A673 (cell line): ENCODE measurements at regions not wholly inside any gene's neighbourhood (a gene's known extent, or its start where the extent isn't known, plus 50 kb on each side); places are given as distances from the start of the nearest gene placed in this dataset.

ENCODE experiments used
- BruUV-seq: library from RNA; stranded (reverse); fragments of 400-500 nt; replicated peaks from 2 replicates; lab custom pipeline; 2021; lab: Mats Ljungman, UMichigan
- CTCF ChIA-PET: fragments of 300-600 bp; sonication (Branson Sonifier 250); formaldehyde crosslinking; loops from one replicate; lab custom pipeline; 2022; ENCODE audit warnings: antibody characterized with exemption; lab: Charles Lee
- POLR2A ChIA-PET: fragments of 300-600 bp; sonication (Branson Sonifier 250); formaldehyde crosslinking; loops from one replicate; lab custom pipeline; 2022; ENCODE audit warnings: antibody characterized with exemption; ENCODE audit not compliant: low non-redundant PET; lab: Charles Lee
- DNase-seq: peaks from one replicate; pipeline ENCODE4 v3.0.0-alpha.2; 2015; ENCODE audit warnings: low spot score
- H3K27ac ChIP-seq: fragments of 200-600 bp; sonication (generic); 2 replicates; pipeline ENCODE4 v1.5.1; 2016; ENCODE audit warnings: mixed run types, low read depth, mild to moderate bottlenecking, mixed read lengths, antibody characterized with exemption, low read length; ENCODE audit not compliant: poor library complexity, severe bottlenecking
- H3K27me3 ChIP-seq: fragments of 200-600 bp; sonication (generic); replicated peaks from 2 replicates; pipeline ENCODE4 v1.6.1; 2017; ENCODE audit warnings: mixed run types, low read depth, mild to moderate bottlenecking, mixed read lengths, antibody characterized with exemption, low read length; ENCODE audit not compliant: insufficient read depth, poor library complexity
- H3K36me3 ChIP-seq: fragments of 200-600 bp; sonication (generic); 2 replicates; pipeline ENCODE4 v1.6.1; 2016; ENCODE audit warnings: mixed run types, mild to moderate bottlenecking, mixed read lengths, antibody characterized with exemption, low read length; ENCODE audit not compliant: insufficient read depth, poor library complexity, severe bottlenecking
- H3K4me1 ChIP-seq: fragments of 200-600 bp; sonication (generic); 2 replicates; pipeline ENCODE4 v1.6.1; 2017; ENCODE audit warnings: mixed run types, mild to moderate bottlenecking, mixed read lengths, antibody characterized with exemption, low read length; ENCODE audit not compliant: insufficient read depth, poor library complexity, severe bottlenecking
- H3K4me3 ChIP-seq: fragments of 200-600 bp; sonication (generic); 2 replicates; pipeline ENCODE4 v1.5.1; 2016; ENCODE audit warnings: low read depth, mixed run types, mild to moderate bottlenecking, mixed read lengths, low read length; ENCODE audit not compliant: poor library complexity, severe bottlenecking
- H3K9me3 ChIP-seq: fragments of 200-600 bp; sonication (generic); 2 replicates; pipeline ENCODE4 v1.6.1; 2016; ENCODE audit warnings: mixed run types, low read depth, mild to moderate bottlenecking, mixed read lengths, antibody characterized with exemption, low read length; ENCODE audit not compliant: poor library complexity, severe bottlenecking
- CTCF ChIP-seq: fragments of 300-800, 200-600 bp; sonication (generic); conservative IDR thresholded peaks from 2 replicates; pipeline ENCODE4 v1.5.1; 2017; ENCODE audit warnings: low read depth, mild to moderate bottlenecking, antibody characterized with exemption, low read length, moderate library complexity, mixed read lengths
- EZH2 ChIP-seq: fragments of 200-600 bp; sonication (generic); IDR thresholded peaks from 2 replicates; pipeline ENCODE4 v1.6.1; 2017; ENCODE audit warnings: borderline replicate concordance, low read depth, mild to moderate bottlenecking, mixed read lengths, antibody characterized with exemption, low read length; ENCODE audit not compliant: poor library complexity, severe bottlenecking
- intact Hi-C: fragments of 100-400 bp; cut with micrococcal nuclease; formaldehyde crosslinking; loops from one replicate; pipeline ENCODE4 v1.10.0; 2022; ENCODE audit not compliant: unreplicated experiment

- intact Hi-C loops: no loop called here
- ChIA-PET CTCF (no interaction called here), POLR2A (no interaction called here)
- Histone ChIP-seq H3K36me3 (no peaks in the 10 kb centered on the region), H3K27ac (no peak overlapping the region), H3K27me3 (peaks cover 29% of the 10 kb centered on the region), H3K4me1 (no peaks in the 10 kb centered on the region), H3K4me3 (no peak overlapping the region), H3K9me3 (no peaks in the 10 kb centered on the region)
- no peak for TF ChIP-seq CTCF
- TF ChIP-seq EZH2: no peak
- no peak for DNase-seq
- BruUV-seq: no TSS peak
These were observed 171.8 kb upstream of the PIK3C3 start for GRCh38 chr18:41783065-41783818.

GRCh38 chr18:41771973-41772372, 183.1 kb upstream of the PIK3C3 start:
- H3K4me1 ChIP-seq: no peaks in the 10 kb centered on the region
- TF ChIP-seq EZH2 (no peak), CTCF (no peak)
- no peak overlapping the region for H3K4me3 ChIP-seq
- CTCF ChIA-PET: no interaction called here
- POLR2A ChIA-PET: no interaction called here
- no peaks in the 10 kb centered on the region for H3K9me3 ChIP-seq
- intact Hi-C loops: no loop called here
- peaks cover 12% of the 10 kb centered on the region for H3K27me3 ChIP-seq
- H3K36me3 ChIP-seq: no peaks in the 10 kb centered on the region
- no TSS peak for BruUV-seq
- DNase-seq: no peak
- no peak overlapping the region for H3K27ac ChIP-seq

GRCh38 chr18:41769265-41769664, 185.8 kb upstream of the PIK3C3 start:
- Histone ChIP-seq H3K36me3 (no peaks in the 10 kb centered on the region), H3K9me3 (no peaks in the 10 kb centered on the region), H3K27ac (no peak overlapping the region), H3K4me3 (no peak overlapping the region), H3K27me3 (peaks cover 8% of the 10 kb centered on the region), H3K4me1 (no peaks in the 10 kb centered on the region)
- no peak for TF ChIP-seq CTCF
- TF ChIP-seq EZH2: no peak
- intact Hi-C loops: loop anchor here (5.0 kb wide), 1 partner anchor 133 kb away; no protein-coding TSS in a partner anchor
- ChIA-PET CTCF (no interaction called here), POLR2A (no interaction called here)
- no peak for DNase-seq
- BruUV-seq: no TSS peak
